ENCODE measurements at regions not wholly inside any gene's neighbourhood (a gene's known extent, or its start where the extent isn't known, plus 50 kb on each side); places are given as distances from the start of the nearest gene placed in this dataset.
A peak's percentile ranks its signal among the peaks of the same experiment; 100 is the strongest.

DNA sequence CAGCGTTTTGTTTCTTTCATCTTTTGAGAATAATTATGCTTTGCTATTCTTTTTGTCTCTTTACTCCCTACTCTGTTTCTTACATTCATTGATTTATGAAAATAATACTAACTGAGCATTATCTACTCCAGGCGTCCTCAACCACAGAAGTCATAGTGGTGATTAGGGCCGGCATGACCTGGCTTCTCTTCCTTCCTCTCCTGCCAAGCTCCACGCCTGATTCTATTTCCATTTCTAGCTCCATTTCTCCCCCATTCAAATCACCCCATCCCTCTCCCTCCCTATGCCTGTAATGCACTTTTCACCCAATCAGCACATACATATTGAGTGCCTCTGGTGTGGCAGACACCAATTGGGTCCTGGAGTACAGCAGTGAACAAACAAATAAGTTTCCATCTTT is 183.2 kb upstream of the GPR12 start:
- DNase-seq (ENCODE audit: low read depth in 3 of 3, low spot score in 2 of 3): no peak

DNA sequence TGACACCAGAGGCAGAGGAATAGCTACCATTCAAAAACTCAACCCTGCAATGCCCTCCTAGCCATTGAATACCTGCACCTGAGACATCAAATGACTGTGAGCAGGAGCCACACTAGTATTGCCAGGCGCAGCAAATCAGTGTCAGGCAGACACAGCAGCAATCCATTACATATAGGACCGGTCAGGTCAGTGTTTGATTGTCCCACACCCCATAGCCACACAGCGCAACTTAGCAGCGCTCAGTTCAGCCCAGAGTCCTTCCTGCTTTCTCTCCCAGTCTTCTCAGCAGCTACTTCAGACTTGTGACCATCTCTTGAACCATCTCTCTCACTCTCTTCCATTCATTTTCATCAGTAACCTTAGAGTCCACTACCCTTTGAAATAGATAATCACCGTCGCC is 181.6 kb upstream of the GPR12 start:
- DNase-seq (ENCODE audit: low read depth in 3 of 3, low spot score in 2 of 3): no peak

DNA sequence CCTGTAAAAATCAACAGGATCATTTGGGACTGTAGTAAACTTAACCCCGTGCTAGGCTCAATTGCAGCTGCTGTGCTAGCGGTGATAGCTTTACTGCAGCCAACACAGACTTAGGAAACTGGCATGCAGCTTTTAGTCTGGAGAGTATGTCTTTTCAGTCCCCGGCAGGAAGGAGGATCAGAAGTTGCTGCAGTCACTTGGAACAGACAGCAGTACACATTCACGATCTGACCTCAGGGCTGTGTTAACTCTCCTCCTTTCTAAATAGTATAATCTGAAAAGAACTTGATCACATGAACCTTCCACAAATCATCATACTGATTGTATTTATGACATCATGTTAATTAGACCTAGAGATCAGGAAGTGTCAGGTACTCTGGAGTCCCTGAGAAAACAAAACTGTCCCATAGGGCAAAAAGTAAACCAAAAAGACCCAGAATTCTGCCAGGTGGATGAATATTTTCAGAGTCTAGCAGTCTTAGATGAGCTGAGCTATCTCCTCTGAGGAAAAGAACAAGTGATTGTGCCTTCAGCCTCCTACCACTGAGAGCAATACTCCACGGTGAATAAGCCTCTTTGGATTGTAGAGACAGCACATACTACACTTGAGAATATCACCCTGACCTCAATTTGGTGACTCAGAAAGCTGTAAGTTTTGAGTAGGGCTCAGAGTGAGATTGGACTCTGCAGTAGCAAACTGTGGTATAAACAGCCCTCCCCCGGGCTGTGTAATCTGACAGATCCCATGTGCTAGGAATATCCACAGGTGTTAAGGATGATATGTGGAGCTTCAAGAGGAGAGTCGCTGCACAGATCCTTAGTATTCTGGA is 181.0 kb upstream of the GPR12 start:
- DNase-seq (ENCODE audit: low read depth in 3 of 3, low spot score in 2 of 3): no peak

DNA sequence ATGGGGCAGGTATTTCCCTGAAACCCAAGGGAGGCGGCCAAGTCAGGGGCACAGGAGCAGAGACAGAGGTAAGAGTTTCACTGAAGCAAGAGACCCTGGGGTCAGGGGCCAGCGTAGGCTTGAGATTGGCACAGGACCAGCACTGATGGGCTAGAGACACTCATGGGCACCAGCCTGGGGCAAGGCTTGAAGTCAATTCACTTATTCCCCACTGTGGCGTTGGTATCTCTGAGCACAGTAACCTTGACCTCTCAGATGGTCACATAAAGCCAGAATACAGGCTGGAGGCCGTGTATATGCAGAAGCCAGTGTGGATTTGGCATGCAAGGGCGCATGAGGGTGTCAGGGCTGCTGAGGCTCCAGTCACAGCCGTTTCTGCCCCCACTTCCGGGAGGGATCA is 173.5 kb upstream of the GPR12 start:
- DNase-seq (ENCODE audit: low read depth in 3 of 3, low spot score in 2 of 3): no peak

- no peak for DNase-seq (ENCODE audit: low read depth in 3 of 3, low spot score in 2 of 3)
These were observed 171.9 kb upstream of the GPR12 start for GRCh38 chr13:26932465-26932864.

DNA sequence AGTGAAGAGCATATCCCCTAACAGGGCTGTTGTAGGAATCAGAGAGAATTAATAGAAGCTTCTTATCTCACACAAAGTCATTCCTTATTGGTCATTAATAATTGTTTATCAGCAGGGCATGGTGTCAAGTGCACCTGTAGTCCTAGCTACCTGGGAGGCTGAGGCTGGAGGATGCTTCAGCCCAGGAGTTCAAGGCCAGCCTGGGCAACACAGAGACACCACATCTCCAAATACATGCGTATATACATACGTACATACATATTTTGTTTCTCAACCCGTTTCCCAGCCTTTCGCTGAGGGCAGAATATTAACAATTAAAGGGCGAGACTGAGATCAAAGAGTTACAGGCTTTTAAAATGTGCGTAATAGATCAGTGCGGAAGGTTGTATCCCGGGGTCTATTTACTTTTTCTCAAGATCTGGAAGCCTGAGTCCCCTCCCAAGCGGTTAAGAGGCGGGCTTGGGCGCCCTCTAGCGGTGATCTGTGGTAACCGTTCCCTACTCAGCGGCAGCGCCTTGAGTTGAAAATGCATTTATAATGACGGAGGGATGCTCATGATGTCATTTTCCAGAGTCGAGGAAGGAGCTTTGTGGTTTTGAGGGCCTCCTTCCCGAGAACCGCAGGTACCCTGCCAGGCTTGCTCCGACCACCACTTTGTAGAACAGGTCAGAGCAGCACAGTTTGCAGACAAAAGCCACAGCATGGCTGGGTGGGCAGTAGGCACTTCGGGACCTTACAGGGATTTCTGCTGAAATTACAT is 169.6 kb upstream of the GPR12 start:
- peak; percentile 49 to 67 (median 53) for DNase-seq (ENCODE audit: low read depth in 3 of 3, low spot score in 2 of 3)

DNA sequence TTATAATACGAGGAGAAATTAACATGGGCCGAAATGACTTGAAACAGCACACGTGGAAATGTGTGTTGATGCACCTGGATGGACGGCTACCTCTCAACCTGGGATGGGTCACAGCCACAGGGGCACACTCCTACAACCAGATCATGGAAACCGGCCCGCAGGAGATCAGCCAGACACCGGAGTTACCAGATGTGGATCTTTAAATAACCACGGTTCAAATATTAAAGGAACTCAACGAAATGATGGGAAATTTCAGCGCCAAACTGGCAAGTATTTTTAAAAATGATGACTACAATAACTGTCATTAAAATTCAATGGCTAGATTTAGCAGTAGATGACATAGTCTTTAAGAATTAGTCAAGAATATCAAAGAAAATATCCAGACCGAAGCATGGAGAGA is 166.9 kb upstream of the GPR12 start:
- DNase-seq (ENCODE audit: low read depth in 3 of 3, low spot score in 2 of 3): no peak

- DNase-seq (ENCODE audit: low read depth in 3 of 3, low spot score in 2 of 3): no peak
These were observed 165.8 kb upstream of the GPR12 start for GRCh38 chr13:26926371-26926770.

GRCh38 chr13:26923824-26924605 is 163.4 kb upstream of the GPR12 start:
- peak; percentile 23 to 40 (median 27) for DNase-seq (ENCODE audit: low read depth in 3 of 3, low spot score in 2 of 3)

DNA sequence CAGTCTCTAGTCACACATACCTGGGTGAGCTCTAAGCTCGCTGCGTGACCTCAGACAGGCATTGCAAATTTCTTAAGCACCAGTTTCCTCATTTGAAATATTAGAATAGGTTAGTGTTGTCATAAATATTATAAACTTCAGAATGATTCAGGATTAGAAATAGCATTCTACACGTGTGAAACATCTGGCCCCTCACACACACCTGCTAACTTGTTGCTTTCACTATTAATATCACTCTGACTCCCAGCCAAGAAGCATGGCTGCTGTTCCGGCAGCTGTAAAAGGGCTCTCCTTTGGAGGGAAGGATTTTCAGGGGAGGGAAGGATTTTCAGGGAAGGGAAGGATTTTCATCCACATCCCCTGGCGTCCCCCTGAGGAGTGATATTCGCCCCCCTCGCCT is 161.3 kb upstream of the GPR12 start:
- no peak for DNase-seq (ENCODE audit: low read depth in 3 of 3, low spot score in 2 of 3)

DNA sequence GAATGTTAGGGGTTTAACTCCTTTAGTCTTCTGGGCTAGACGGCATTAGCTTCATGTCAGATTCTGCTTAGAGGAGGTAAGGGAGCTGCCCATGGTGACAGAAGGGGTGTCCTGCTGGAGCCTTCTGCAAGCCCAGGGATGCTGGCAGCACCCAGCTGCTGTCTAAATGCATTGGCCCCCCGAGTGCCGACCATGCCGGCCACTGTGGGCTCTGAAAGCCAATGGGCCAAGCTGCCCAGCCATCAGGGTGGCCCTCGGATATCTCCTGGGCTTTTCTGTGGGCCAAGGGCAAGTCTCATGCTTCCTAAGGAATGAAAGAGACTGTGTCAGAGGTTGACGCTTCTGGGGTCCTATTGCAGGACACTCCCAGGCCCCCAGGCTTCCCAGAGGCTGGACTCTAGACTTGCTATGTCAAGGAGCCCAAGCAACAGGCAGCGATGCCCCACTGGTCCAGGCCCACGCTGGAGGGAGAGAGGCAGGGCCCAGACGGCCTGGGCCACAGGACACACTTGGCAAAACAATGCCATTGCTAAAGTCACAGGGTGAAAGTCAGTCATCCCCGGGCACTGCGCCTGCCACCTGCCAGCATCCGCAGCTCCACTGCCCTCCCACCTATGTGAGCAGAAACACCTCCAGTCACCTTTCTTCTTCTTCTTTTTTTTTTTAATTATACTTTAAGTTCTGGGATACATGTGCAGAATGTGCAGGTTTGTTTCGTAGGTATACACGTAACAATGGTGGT is 160.2 kb upstream of the GPR12 start:
- DNase-seq (ENCODE audit: low read depth in 3 of 3, low spot score in 2 of 3): no peak

DNA sequence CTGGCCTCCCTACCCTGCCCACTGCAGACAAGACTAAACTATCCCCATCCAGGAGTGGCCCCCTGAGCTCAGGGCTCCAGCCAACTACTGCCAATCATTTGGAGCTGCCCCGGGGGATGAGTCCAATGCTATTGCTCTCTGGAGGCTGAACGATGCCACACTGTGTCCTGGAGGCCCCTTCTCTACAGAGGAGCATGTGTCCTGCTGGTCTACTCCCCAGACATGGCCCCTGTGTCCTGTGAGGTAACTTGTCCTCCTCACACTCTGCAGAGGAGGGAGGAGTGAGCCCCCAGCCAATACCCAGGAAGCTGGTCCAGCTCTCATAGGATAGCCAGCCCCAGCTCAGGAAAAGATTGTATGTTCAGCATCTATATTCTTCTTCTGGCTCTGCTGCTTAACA is 159.1 kb upstream of the GPR12 start:
- DNase-seq (ENCODE audit: low read depth in 3 of 3, low spot score in 2 of 3): no peak

- no peak for DNase-seq (ENCODE audit: low read depth in 3 of 3, low spot score in 2 of 3)
These were observed 158.7 kb upstream of the GPR12 start for GRCh38 chr13:26919311-26919710.

DNA sequence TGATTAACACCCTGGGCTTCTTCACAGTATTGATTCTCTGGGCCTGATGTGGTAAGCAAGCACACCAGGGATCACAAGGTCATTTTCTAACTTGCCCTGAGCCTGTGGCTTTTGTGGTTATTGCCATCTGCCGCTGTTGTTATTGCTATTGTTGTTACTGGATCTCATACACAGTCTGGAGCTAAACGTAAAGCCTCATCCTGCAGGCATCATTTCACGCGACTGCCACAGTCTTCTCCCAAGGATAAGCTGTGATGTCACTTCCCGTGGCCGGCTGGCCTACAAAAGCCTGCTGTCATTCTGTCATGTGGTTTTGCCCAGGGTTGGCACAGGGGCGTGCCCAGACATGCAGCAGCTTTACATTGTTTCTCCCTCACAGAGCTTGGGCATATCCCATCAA is 154.0 kb upstream of the GPR12 start:
- no peak for DNase-seq (ENCODE audit: low read depth in 3 of 3, low spot score in 2 of 3)

- DNase-seq (ENCODE audit: low read depth in 3 of 3, low spot score in 2 of 3): no peak
These were observed 153.6 kb upstream of the GPR12 start for GRCh38 chr13:26914148-26914547.

- no peak for DNase-seq (ENCODE audit: low read depth in 3 of 3, low spot score in 2 of 3)
These were observed 150.3 kb upstream of the GPR12 start for GRCh38 chr13:26910754-26911465.

GRCh38 chr13:26909477-26909876 is 148.9 kb upstream of the GPR12 start:
- DNase-seq (ENCODE audit: low read depth in 3 of 3, low spot score in 2 of 3): no peak

DNA sequence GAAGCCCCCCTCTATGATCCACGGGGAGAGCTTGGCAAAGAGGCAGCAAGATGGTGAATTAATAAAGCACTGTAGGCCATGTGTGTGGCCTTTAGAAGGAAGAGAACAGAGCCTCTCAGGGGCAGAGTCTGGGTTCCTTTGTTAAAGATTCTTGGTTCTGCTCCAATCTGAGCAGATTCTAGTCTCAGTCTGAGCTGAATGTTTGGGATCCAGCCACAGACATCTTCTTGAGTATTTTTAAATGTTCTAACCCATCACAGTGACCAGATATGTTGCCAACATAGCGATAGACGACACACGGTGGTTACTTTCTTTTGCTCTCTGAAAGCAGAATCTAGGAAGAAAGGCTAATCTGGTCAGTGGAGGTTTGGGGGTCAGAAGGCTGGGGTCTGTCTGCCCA is 147.5 kb upstream of the GPR12 start:
- DNase-seq (ENCODE audit: low read depth in 3 of 3, low spot score in 2 of 3): no peak

- no peak for DNase-seq (ENCODE audit: low read depth in 3 of 3, low spot score in 2 of 3)
These were observed 138.6 kb upstream of the GPR12 start for GRCh38 chr13:26899202-26899601.

All from right renal cortex interstitium (tissue), 3 donors.